SK-N-SH treated with all-trans-retinoic acid at 6 μM for 48 hours (cell line): ENCODE measurements at regions not wholly inside any gene's neighbourhood (a gene's known extent, or its start where the extent isn't known, plus 50 kb on each side); places are given as distances from the start of the nearest gene placed in this dataset.

Experiments
- ARNTL ChIP-seq: fragments of 450-650 bp; formaldehyde crosslinking; IDR thresholded peaks from 2 replicates; pipeline ENCODE4 v1.5.0; 2020; ENCODE audit warnings: low read depth, mild to moderate bottlenecking, moderate library complexity, borderline replicate concordance
- TF ChIP-seq, protein P1 (sequence below): fragments of 250-450 bp; sonication (Bioruptor Pico); IDR thresholded peaks from 2 replicates; pipeline ENCODE4 v1.5.1; 2020; ENCODE audit warnings: low read depth, mild to moderate bottlenecking, moderate library complexity

DNA sequence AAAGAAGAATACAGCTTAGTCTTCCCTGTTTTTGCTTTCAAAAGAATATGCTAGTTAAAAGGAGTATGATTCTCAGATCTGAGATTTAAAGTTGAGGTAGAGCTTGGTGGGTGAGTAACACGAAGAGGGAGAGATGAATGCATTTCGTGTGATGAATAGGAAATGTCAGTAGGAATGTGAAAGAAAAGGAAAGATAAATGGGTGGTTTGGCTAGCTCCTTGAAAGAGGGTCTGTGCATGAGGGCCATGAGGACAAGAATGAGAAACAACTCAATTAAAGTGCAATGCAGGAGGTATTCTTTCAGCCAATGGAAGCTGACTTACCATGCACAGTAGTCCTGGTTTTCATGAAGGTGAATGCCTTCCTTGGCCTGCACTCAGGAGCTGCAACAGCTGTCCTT is 248.2 kb downstream of the HNMT start:
- no peak for TF ChIP-seq ARNTL (CRISPR knock-in tag)
- TF ChIP-seq, protein P1, sequence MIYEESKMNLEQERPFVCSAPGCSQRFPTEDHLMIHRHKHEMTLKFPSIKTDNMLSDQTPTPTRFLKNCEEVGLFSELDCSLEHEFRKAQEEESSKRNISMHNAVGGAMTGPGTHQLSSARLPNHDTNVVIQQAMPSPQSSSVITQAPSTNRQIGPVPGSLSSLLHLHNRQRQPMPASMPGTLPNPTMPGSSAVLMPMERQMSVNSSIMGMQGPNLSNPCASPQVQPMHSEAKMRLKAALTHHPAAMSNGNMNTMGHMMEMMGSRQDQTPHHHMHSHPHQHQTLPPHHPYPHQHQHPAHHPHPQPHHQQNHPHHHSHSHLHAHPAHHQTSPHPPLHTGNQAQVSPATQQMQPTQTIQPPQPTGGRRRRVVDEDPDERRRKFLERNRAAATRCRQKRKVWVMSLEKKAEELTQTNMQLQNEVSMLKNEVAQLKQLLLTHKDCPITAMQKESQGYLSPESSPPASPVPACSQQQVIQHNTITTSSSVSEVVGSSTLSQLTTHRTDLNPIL (CRISPR knock-in tag): no peak
